ENCODE measurements at regions not wholly inside any gene's neighbourhood (a gene's known extent, or its start where the extent isn't known, plus 50 kb on each side); places are given as distances from the start of the nearest gene placed in this dataset.
"Not testable (repeated sequence)": the region's sequence is repeated elsewhere in the genome, so short reads cannot be mapped to it uniquely, and the experiment has no call there.

DNA sequence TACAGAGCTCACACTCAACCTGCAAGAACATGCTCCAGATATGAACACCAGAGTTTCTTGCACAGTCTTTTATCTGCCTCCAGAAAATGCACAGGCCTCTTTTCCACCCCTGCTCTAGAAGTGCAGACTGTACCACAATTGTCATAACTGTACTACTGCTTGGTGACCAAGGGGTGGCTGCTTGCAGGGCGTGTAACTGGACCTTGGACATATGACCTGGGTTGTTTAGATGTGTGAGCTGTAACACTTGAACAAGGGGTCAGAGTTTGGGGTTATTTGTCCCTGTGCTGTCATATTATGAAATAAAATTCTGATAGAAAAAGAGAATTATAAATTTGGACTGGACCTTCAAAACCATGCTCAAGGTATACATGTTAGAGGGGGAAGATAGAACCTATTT is 1185.5 kb downstream of the FAM181B start:
- no peak for DNase-seq
- Histone ChIP-seq H3K9me3 (no peaks in the 10 kb centered on the region), H3K4me1 (no peaks in the 10 kb centered on the region), H3K36me3 (no peaks in the 10 kb centered on the region), H3K27me3 (no peaks in the 10 kb centered on the region), H3K4me3 (no peak overlapping the region), H3K27ac (no peak overlapping the region)
- WGBS, 2 donors = 55 to 74% methylated on average over 1 of the region's 1 CpG
- no peak for ATAC-seq (ENCODE audit: low FRiP score in 2 of 2)
- no peak for TF ChIP-seq POLR2AphosphoS5 (IDR thresholded peaks at IDR 0.05)
- no peak for TF ChIP-seq CTCF (IDR thresholded peaks at IDR 0.05)
- no peak for TF ChIP-seq EP300 (IDR thresholded peaks at IDR 0.05)
- TF ChIP-seq POLR2A (IDR thresholded peaks at IDR 0.05) = no peak

- not testable (repeated sequence) for H3K27me3 ChIP-seq; H3K27ac ChIP-seq; H3K4me3 ChIP-seq; H3K9me3 ChIP-seq; ATAC-seq (ENCODE audit: low FRiP score in 2 of 2); H3K4me1 ChIP-seq; H3K36me3 ChIP-seq
- 88 to 92% methylated on average over 12 of the region's 12 CpGs for WGBS, 2 donors
- DNase-seq = peak in 1 of 2 donors; percentile 11
Observed at GRCh38 chr11:81539806-81540205, 1193.9 kb downstream of the FAM181B start.

DNA sequence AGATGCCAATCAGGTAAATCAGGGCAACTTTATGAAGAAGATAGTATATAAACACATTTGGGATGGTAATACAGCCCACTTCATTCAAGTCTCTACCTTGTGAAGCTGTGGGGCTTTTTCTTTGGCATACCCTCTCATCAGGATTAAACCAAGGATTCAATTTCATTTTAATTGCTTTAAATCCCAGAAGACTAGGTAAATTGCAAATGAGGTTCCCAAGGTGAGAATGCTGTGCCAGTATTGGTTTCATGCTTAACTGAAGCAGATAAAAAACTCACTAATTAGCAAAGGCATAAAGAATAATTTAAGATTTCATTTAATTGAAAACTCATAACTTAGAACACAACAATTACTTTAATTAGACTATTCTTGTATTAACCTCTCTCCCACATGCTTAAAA is 1218.1 kb downstream of the FAM181B start:
- H3K27ac ChIP-seq = no peak overlapping the region
- DNase-seq (no peak), ATAC-seq (ENCODE audit: low FRiP score in 2 of 2) (no peak)
- H3K36me3 ChIP-seq = no peaks in the 10 kb centered on the region
- no peak for TF ChIP-seq POLR2AphosphoS5 (IDR thresholded peaks at IDR 0.05)
- no peak for TF ChIP-seq POLR2A (IDR thresholded peaks at IDR 0.05)
- no peak for TF ChIP-seq CTCF (IDR thresholded peaks at IDR 0.05)
- TF ChIP-seq EP300 (IDR thresholded peaks at IDR 0.05) = no peak
- H3K4me3 ChIP-seq = no peak overlapping the region
- no peaks in the 10 kb centered on the region for H3K27me3 ChIP-seq
- no peaks in the 10 kb centered on the region for H3K4me1 ChIP-seq
- no peaks in the 10 kb centered on the region for H3K9me3 ChIP-seq

DNA sequence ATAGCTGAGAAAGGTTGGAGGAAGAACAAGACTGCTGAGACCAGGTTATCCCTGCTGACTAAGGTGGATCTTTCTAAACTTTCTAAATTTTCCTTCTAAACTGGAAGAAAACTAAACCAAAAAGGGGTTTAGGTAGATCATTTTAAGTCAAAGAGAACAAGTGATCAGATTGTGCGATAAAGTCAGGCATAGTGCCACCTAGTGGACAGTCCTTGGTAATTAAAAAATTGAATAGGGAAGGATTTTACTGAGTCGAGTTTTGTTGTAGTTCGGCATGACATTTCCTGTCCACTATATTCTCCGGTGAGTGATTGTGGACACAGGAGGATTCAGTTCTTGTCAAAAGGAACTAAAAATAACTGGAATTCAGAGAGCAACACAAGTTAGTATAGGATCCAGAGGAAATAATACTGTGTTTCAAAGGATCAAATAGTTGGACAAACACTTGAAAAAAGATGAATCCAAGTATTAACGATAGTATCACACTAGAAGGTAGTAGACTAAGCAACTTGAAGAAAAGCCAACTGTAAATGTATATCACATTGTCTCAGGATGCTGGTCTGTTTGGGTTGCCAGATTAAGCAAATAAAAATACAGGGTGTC is 1236.4 kb downstream of the FAM181B start:
- no peaks in the 10 kb centered on the region for H3K36me3 ChIP-seq
- H3K4me1 ChIP-seq = no peaks in the 10 kb centered on the region
- ATAC-seq (ENCODE audit: low FRiP score in 2 of 2) (no peak), DNase-seq (no peak)
- 14 to 19% methylated on average over 5 of the region's 5 CpGs for WGBS, 2 donors
- H3K4me3 ChIP-seq = no peak overlapping the region
- H3K9me3 ChIP-seq = no peaks in the 10 kb centered on the region
- TF ChIP-seq POLR2A (IDR thresholded peaks at IDR 0.05) (no peak), CTCF (IDR thresholded peaks at IDR 0.05) (peak in 4 of 6 experiments; percentile 31 to 51 (median 40))
- no peaks in the 10 kb centered on the region for H3K27me3 ChIP-seq
- no peak overlapping the region for H3K27ac ChIP-seq

DNA sequence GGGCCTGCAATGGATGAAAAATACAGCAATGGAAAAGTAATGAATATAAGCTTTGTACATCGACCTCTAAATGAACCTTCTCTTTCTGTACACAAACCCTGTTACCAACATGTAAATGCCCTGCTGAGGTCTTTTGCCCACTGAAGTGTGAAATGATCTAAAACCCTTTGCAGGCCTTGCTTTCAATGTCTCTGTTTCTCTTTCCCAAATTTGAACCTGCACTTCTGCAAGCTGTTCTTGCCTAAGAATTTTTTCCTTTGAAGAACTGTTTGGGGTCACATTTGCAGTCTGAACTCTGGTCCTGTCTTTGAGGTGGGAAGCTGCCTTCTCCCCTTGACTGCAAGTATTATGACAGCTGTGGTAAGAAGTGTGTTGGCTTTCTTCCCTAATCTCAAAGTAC is 1237.1 kb downstream of the FAM181B start:
- no peak for DNase-seq
- H3K36me3 ChIP-seq = no peaks in the 10 kb centered on the region
- ATAC-seq (ENCODE audit: low FRiP score in 2 of 2) = no peak
- no peak for TF ChIP-seq POLR2A (IDR thresholded peaks at IDR 0.05)
- TF ChIP-seq EP300 (IDR thresholded peaks at IDR 0.05) = no peak
- TF ChIP-seq CTCF (IDR thresholded peaks at IDR 0.05) = no peak
- TF ChIP-seq POLR2AphosphoS5 (IDR thresholded peaks at IDR 0.05) = no peak
- no peaks in the 10 kb centered on the region for H3K27me3 ChIP-seq
- WGBS, 2 donors = 52 to 61% methylated on average over 1 of the region's 1 CpG
- no peaks in the 10 kb centered on the region for H3K4me1 ChIP-seq
- H3K27ac ChIP-seq = no peak overlapping the region
- no peak overlapping the region for H3K4me3 ChIP-seq
- no peaks in the 10 kb centered on the region for H3K9me3 ChIP-seq
